ENCODE measurements at regions not wholly inside any gene's neighbourhood (a gene's known extent, or its start where the extent isn't known, plus 50 kb on each side); places are given as distances from the start of the nearest gene placed in this dataset.

DNA sequence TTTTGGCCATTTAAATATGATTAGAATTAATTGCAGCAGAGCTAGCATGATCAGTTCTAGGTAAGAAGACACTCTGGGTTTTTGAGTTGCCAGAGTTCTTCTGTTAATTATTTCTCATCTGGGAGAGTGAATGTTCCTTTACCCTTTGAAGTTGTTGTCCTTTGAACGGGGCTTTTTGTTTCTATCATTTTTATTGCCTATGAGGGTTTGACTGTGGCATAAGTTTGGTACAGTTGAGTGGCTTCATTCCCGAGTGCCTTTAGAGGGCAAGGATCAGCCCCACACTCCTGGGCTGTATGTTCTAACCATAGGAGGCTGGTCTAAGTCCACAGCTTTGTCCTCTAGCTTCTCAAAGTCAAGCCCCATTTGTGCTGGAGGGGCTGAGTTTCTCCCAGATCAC lies 804.3 kb downstream of the KCNJ3 start (continued):
- TF ChIP-seq, protein P1, sequence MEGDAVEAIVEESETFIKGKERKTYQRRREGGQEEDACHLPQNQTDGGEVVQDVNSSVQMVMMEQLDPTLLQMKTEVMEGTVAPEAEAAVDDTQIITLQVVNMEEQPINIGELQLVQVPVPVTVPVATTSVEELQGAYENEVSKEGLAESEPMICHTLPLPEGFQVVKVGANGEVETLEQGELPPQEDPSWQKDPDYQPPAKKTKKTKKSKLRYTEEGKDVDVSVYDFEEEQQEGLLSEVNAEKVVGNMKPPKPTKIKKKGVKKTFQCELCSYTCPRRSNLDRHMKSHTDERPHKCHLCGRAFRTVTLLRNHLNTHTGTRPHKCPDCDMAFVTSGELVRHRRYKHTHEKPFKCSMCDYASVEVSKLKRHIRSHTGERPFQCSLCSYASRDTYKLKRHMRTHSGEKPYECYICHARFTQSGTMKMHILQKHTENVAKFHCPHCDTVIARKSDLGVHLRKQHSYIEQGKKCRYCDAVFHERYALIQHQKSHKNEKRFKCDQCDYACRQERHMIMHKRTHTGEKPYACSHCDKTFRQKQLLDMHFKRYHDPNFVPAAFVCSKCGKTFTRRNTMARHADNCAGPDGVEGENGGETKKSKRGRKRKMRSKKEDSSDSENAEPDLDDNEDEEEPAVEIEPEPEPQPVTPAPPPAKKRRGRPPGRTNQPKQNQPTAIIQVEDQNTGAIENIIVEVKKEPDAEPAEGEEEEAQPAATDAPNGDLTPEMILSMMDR (IDR thresholded peaks at IDR 0.05; ENCODE audit: control extremely low read depth in 1 of 3, insufficient read depth in 1 of 3, low read depth in 1 of 3, low read length in 3 of 3), result no peak

All from H1 (cell line).